Esophagus squamous epithelium (tissue), 5 donors: ENCODE measurements at regions not wholly inside any gene's neighbourhood (a gene's known extent, or its start where the extent isn't known, plus 50 kb on each side); places are given as distances from the start of the nearest gene placed in this dataset.
"Not testable (repeated sequence)": the region's sequence is repeated elsewhere in the genome, so short reads cannot be mapped to it uniquely, and the experiment has no call there.

ENCODE experiments used
- DNase-seq: peaks from one replicate; lab custom pipeline; 2025; lab: John Stamatoyannopoulos, UW
- H3K27ac ChIP-seq, 4 donors: fragments of 200-600 bp; sonication (generic); one replicate each; pipeline ENCODE4 v1.5.1; 2016 to 2019; ENCODE audit warnings: mild to moderate bottlenecking in 1 of 4
- H3K27me3 ChIP-seq, 4 donors: fragments of 200-600 bp; sonication (generic); 1 replicate in 3 of 4; 2 replicates in 1 of 4; pipeline versions ENCODE4 v1.5.1 to v1.6.0; 2017 to 2021; ENCODE audit warnings: antibody characterized with exemption in 1 of 4
- H3K36me3 ChIP-seq, 3 donors: fragments of 200-600 bp; sonication (generic); one replicate each; pipeline ENCODE4 v1.5.1; 2016 to 2019
- H3K4me1 ChIP-seq, 3 donors: fragments of 200-600 bp; sonication (generic); one replicate each; pipeline ENCODE4 v1.5.1; 2017 to 2019
- H3K4me3 ChIP-seq, 4 donors: fragments of 200-600 bp; sonication (generic); 1 replicate in 3 of 4; 2 replicates in 1 of 4; pipeline ENCODE4 v1.5.1; 2016 to 2019; ENCODE audit warnings: mild to moderate bottlenecking in 2 of 4, moderate library complexity in 1 of 4
- H3K9me3 ChIP-seq, 3 donors: fragments of 200-600 bp; sonication (generic); one replicate each; pipeline ENCODE4 v1.5.1; 2016 to 2019
- CTCF ChIP-seq, 6 experiments: fragments of 450-650 bp in 4 of 6; fragments of 200-600 bp in 2 of 6; sonication (generic) in 2 of 6; IDR thresholded peaks; one replicate each; pipeline ENCODE4 v1.5.1; 2016 to 2019; ENCODE audit warnings: antibody characterized with exemption in 6 of 6, mild to moderate bottlenecking in 4 of 6, moderate library complexity in 4 of 6
- POLR2A ChIP-seq, 4 donors: fragments of 450-650 bp; IDR thresholded peaks; one replicate each; pipeline ENCODE4 v1.6.1; 2017; ENCODE audit warnings: antibody characterized with exemption in 4 of 4, mild to moderate bottlenecking in 4 of 4, moderate library complexity in 3 of 4
- WGBS, 2 donors: methylation state at CpG; one replicate each; pipeline ENCODE4 v1.1.5; 2018; 5-methylcytosine and 5-hydroxymethylcytosine counted together
- intact Hi-C: fragments of 100-400 bp; cut with DNase I; formaldehyde crosslinking; loops from one replicate; pipeline ENCODE4 v1.15.0; 2022
- donor health status: DM: yes; HTN: yes; CAD: no.

DNA sequence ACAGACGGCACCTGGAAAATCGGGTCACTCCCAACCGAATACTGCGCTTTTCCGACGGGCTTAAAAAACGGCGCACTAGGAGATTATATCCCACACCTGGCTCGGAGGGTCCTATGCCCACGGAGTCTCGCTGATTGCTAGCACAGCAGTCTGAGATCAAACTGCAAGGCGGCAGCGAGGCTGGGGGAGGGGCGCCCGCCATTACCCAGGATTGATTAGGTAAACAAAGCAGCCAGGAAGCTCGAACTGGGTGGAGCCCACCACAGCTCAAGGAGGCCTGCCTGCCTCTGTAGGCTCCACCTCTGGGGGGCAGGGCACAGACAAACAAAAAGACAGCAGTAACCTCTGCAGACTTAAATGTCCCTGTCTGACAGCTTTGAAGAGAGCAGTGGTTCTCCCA is 64.5 kb downstream of the SLC30A10 start:
- H3K27ac ChIP-seq, H3K9me3 ChIP-seq, H3K36me3 ChIP-seq, intact Hi-C loops, H3K27me3 ChIP-seq, DNase-seq, H3K4me1 ChIP-seq, H3K4me3 ChIP-seq: not testable (repeated sequence)
- WGBS, 2 donors = 90 to 93% methylated on average over 2 to 8 of the region's 16 CpGs

- H3K4me3 ChIP-seq = no peak overlapping the region
- TF ChIP-seq POLR2A (IDR thresholded peaks at IDR 0.05) (no peak), CTCF (IDR thresholded peaks at IDR 0.05) (no peak)
- WGBS, 2 donors = 19 to 59% methylated on average over 1 of the region's 1 CpG
- H3K27ac ChIP-seq = no peak overlapping the region
- no peaks in the 10 kb centered on the region for H3K27me3 ChIP-seq
- no peaks in the 10 kb centered on the region for H3K4me1 ChIP-seq
- no peak for DNase-seq
- H3K36me3 ChIP-seq = no peaks in the 10 kb centered on the region
- intact Hi-C loops = no loop called here
- no peaks in the 10 kb centered on the region for H3K9me3 ChIP-seq
Measured at GRCh38 chr1:219862366-219862765, 66.0 kb downstream of the SLC30A10 start.

GRCh38 chr1:219858980-219859379 is 69.4 kb downstream of the SLC30A10 start:
- TF ChIP-seq CTCF (IDR thresholded peaks at IDR 0.05) (no peak), POLR2A (IDR thresholded peaks at IDR 0.05) (no peak)
- Histone ChIP-seq H3K4me3 (no peak overlapping the region), H3K27ac (no peak overlapping the region), H3K36me3 (no peaks in the 10 kb centered on the region), H3K27me3 (no peaks in the 10 kb centered on the region), H3K4me1 (no peaks in the 10 kb centered on the region), H3K9me3 (no peaks in the 10 kb centered on the region)
- DNase-seq = no peak
- 32 to 45% methylated on average over 3 of the region's 3 CpGs for WGBS, 2 donors
- intact Hi-C loops = no loop called here

GRCh38 chr1:219847215-219847855 is 81.0 kb downstream of the SLC30A10 start:
- H3K4me3 ChIP-seq = no peak overlapping the region
- H3K36me3 ChIP-seq = no peaks in the 10 kb centered on the region
- peaks cover 0 to 6% (median 0%) of the 10 kb centered on the region in 3 donors for H3K9me3 ChIP-seq
- TF ChIP-seq POLR2A (IDR thresholded peaks at IDR 0.05) = no peak
- no peak for TF ChIP-seq CTCF (IDR thresholded peaks at IDR 0.05)
- H3K27ac ChIP-seq = no peak overlapping the region
- no peaks in the 10 kb centered on the region for H3K27me3 ChIP-seq
- no peak for DNase-seq
- intact Hi-C loops = no loop called here
- H3K4me1 ChIP-seq = no peaks in the 10 kb centered on the region
- 31 to 59% methylated on average over 2 to 4 of the region's 4 CpGs for WGBS, 2 donors

GRCh38 chr1:219839595-219839994 is 88.8 kb downstream of the SLC30A10 start:
- WGBS, 2 donors = 8 to 54% methylated on average over 2 to 8 of the region's 15 CpGs

GRCh38 chr1:219837994-219838294 is 90.4 kb downstream of the SLC30A10 start:
- Histone ChIP-seq H3K9me3 (no peaks in the 10 kb centered on the region), H3K27me3 (peaks cover 0 to 15% (median 0%) of the 10 kb centered on the region in 4 donors), H3K36me3 (no peaks in the 10 kb centered on the region), H3K27ac (no peak overlapping the region), H3K4me3 (no peak overlapping the region), H3K4me1 (no peaks in the 10 kb centered on the region)
- DNase-seq = no peak
- intact Hi-C loops = no loop called here
- 63 to 75% methylated on average over 2 of the region's 2 CpGs for WGBS, 2 donors
- no peak for TF ChIP-seq CTCF (IDR thresholded peaks at IDR 0.05)
- no peak for TF ChIP-seq POLR2A (IDR thresholded peaks at IDR 0.05)

More at GRCh38 chr1:219839595-219839994, 88.8 kb downstream of the SLC30A10 start:
- H3K9me3 ChIP-seq, H3K27ac ChIP-seq, H3K4me3 ChIP-seq, intact Hi-C loops, H3K36me3 ChIP-seq, H3K4me1 ChIP-seq, DNase-seq: not testable (repeated sequence)
- H3K27me3 ChIP-seq = peaks cover 0 to 15% (median 0%) of the 10 kb centered on the region in 4 donors
